Kidney (tissue), 13 donors: ENCODE measurements at regions not wholly inside any gene's neighbourhood (a gene's known extent, or its start where the extent isn't known, plus 50 kb on each side); places are given as distances from the start of the nearest gene placed in this dataset.

ENCODE experiments used
- DNase-seq, 5 donors: peaks; one replicate each; pipeline ENCODE4 v3.0.0-alpha.2; 2013 to 2020
- FAIRE-seq: peaks from 2 replicates; lab custom pipeline; 2012; peaks lifted over from hg19 to GRCh38; lab: Jason Lieb, UNC
- H3K27ac ChIP-seq, 2 donors: one replicate each; pipeline ENCODE4 v1.7.0; 2013; ENCODE audit warnings: low read depth in 2 of 2, low read length in 2 of 2, inconsistent platforms in 1 of 2
- H3K27me3 ChIP-seq: one replicate; pipeline ENCODE4 v1.7.1; 2013; ENCODE audit warnings: low read length, inconsistent platforms; ENCODE audit not compliant: control insufficient read depth, insufficient read depth
- H3K36me3 ChIP-seq, 3 donors: one replicate each; pipeline versions ENCODE4 v1.7.0 to v1.7.1; 2013; ENCODE audit warnings: low read length in 3 of 3, control low read depth in 1 of 3, inconsistent platforms in 1 of 3; ENCODE audit not compliant: insufficient read depth in 3 of 3, control insufficient read depth in 2 of 3
- H3K4me1 ChIP-seq, 3 donors: one replicate each; pipeline versions ENCODE4 v1.7.0 to v1.7.1; 2013; ENCODE audit warnings: low read length in 3 of 3, inconsistent platforms in 1 of 3, low read depth in 1 of 3; ENCODE audit not compliant: control insufficient read depth in 2 of 3, insufficient read depth in 2 of 3
- H3K4me3 ChIP-seq, 3 donors: one replicate each; pipeline versions ENCODE4 v1.7.0 to v1.8.1; 2013; ENCODE audit warnings: low read length in 3 of 3, control low read depth in 1 of 3, inconsistent platforms in 1 of 3
- H3K9ac ChIP-seq, 3 donors: one replicate each; pipeline versions ENCODE4 v1.7.0 to v1.7.1; 2013; ENCODE audit warnings: low read length in 3 of 3, control low read depth in 1 of 3, inconsistent platforms in 1 of 3
- H3K9me3 ChIP-seq, 3 donors: one replicate each; pipeline versions ENCODE4 v1.7.0 to v1.7.1; 2013; ENCODE audit warnings: low read length in 3 of 3, control low read depth in 1 of 3, inconsistent platforms in 1 of 3; ENCODE audit not compliant: control insufficient read depth in 2 of 3, insufficient read depth in 1 of 3
- intact Hi-C: fragments of 100-400 bp; cut with DNase I; formaldehyde crosslinking; loops from one replicate; pipeline ENCODE4 v1.11.1; 2022
- TF ChIP-seq, protein P1 (sequence below): IDR thresholded peaks from 3 replicates; pipeline ENCODE4 v1.5.1; 2012; ENCODE audit warnings: mild to moderate bottlenecking, moderate library complexity, borderline replicate concordance; ENCODE audit not compliant: insufficient read depth; ENCODE audit errors: extremely low read depth
- donor health status: control.
- donor health status: control.
- donor health status: control.
- donor health status: control.
- donor health status: control.
- donor health status: DM: yes; HTN: yes; CAD: no.
- donor health status: Normal renal cell carcinoma (clear cell type).

DNA sequence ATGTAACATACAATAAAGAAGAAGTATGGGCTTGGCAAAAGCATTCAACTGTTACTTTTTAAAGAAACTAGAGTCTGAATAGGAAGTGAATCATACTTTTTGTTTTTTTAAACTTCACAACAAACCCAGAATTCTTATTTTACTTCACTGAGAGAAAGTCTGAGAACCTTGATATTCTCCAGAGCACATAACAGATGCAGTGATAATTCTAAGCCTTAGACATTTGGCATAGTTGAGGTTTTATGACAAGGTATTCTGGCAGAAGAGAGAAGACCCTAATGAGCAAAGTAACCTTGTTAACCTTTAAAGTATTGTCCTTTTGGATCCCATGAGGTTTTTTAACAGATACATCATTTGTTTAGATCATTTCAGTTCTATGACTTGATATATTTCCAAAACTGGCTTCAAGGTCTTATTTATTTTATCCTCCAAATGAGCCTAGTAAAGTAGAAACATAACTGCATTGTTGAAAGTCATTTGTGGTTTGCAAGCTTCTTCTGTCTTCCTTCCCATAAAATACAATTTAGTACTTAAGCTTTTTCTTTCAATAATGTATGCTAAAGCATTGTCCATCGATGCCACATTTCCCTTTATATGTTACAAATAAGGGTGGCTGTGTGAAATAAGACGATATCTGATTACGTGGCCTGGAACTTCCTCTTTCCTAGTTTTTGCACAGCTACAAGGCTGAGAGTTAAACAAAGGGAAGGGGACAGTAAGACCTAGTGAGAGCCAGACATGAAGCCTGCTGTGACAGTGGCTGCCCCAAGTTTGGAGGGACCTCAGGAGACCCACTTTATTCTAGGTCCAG lies 86.1 kb upstream of the ITPRID2 start:
- H3K27me3 ChIP-seq: no peaks in the 10 kb centered on the region
- intact Hi-C loops: no loop called here
- H3K9ac ChIP-seq: no peak overlapping the region
- peaks cover 0 to 4% (median 3%) of the 10 kb centered on the region in 3 donors for H3K4me1 ChIP-seq
- H3K9me3 ChIP-seq: no peaks in the 10 kb centered on the region
- TF ChIP-seq, protein P1, sequence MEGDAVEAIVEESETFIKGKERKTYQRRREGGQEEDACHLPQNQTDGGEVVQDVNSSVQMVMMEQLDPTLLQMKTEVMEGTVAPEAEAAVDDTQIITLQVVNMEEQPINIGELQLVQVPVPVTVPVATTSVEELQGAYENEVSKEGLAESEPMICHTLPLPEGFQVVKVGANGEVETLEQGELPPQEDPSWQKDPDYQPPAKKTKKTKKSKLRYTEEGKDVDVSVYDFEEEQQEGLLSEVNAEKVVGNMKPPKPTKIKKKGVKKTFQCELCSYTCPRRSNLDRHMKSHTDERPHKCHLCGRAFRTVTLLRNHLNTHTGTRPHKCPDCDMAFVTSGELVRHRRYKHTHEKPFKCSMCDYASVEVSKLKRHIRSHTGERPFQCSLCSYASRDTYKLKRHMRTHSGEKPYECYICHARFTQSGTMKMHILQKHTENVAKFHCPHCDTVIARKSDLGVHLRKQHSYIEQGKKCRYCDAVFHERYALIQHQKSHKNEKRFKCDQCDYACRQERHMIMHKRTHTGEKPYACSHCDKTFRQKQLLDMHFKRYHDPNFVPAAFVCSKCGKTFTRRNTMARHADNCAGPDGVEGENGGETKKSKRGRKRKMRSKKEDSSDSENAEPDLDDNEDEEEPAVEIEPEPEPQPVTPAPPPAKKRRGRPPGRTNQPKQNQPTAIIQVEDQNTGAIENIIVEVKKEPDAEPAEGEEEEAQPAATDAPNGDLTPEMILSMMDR: no peak
- H3K27ac ChIP-seq: no peak overlapping the region
- H3K36me3 ChIP-seq: no peaks in the 10 kb centered on the region
- DNase-seq: no peak
- FAIRE-seq: no peak
- H3K4me3 ChIP-seq: no peak overlapping the region

DNA sequence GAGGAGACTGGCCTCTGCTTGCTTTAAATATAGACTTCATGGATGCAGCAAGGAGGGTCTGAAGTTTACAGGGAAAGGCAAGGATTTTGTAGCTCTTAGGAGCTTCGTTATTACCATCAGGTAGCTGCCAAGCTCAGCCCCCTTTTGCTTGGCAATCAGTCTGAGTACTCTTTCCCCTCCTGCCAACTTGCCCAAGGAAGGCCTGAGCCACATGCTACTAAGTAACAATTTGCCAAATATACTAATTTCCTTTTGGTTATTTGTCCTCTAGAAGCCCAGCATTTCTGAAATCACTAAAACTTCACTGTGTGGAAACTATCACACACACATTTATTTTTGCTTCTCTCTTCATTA lies 85.5 kb upstream of the ITPRID2 start:
- TF ChIP-seq, protein P1: no peak
- intact Hi-C loops: no loop called here
- Histone ChIP-seq H3K4me3 (no peak overlapping the region), H3K9ac (no peak overlapping the region), H3K4me1 (peaks cover 2 to 4% (median 3%) of the 10 kb centered on the region in 3 donors), H3K9me3 (no peaks in the 10 kb centered on the region), H3K27ac (no peak overlapping the region), H3K27me3 (no peaks in the 10 kb centered on the region), H3K36me3 (no peaks in the 10 kb centered on the region)
- FAIRE-seq (no peak), DNase-seq (no peak)

DNA sequence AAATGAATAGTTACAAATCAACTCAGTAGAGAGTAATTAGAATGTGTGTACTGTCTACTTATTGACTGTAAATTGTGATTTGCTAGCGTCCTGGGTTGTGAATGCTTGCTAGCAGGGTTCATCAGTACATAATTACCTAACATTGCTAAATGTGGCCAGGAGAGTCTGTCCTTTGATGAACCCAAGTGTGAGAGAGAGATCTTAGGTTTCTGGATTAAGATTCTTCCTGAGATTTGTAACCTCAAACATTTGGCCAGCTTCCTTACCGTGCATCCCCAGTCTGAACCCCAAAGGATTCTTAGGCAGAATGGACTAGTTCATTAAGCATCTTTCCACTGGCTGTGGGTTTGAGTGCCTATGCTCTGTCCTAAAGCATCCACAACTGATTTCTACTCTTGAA lies 84.0 kb upstream of the ITPRID2 start:
- Histone ChIP-seq H3K9me3 (no peaks in the 10 kb centered on the region), H3K9ac (no peak overlapping the region), H3K4me3 (no peak overlapping the region), H3K27me3 (no peaks in the 10 kb centered on the region), H3K36me3 (no peaks in the 10 kb centered on the region), H3K27ac (no peak overlapping the region), H3K4me1 (peaks cover 3 to 4% (median 4%) of the 10 kb centered on the region in 3 donors)
- DNase-seq: no peak
- intact Hi-C loops: no loop called here
- TF ChIP-seq, protein P1: no peak
- FAIRE-seq: no peak
